GM18517 (cell line): ENCODE measurements at regions not wholly inside any gene's neighbourhood (a gene's known extent, or its start where the extent isn't known, plus 50 kb on each side); places are given as distances from the start of the nearest gene placed in this dataset.

Experiments
- ATAC-seq: cut with Tn5 transposase; IDR thresholded peaks from one replicate; pipeline ENCODE4 v1.9.1; 2021; ENCODE audit warnings: mild to moderate bottlenecking, moderate library complexity; ENCODE audit not compliant: unreplicated experiment

DNA sequence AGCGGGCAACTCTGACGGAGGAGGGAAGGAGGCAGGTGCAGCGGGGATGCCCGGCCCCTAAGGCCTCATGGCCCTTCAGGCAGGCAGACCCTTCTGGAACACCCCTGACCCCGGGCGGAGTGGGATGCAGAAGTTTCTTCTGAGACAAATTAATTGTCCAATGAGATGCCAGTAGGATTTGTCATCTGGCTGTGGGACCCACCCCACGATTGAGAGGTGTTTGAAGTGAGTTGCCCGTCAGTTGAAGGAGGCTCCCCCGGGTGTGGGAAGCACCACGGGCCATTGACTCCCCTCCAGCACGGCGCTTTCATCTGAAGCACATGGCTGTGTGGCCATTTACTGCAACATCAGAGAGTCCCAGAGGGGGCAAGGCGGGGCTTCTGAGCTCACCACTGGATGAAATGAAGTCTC lies 527.8 kb downstream of the BRD1 start:
- no peak for ATAC-seq

DNA sequence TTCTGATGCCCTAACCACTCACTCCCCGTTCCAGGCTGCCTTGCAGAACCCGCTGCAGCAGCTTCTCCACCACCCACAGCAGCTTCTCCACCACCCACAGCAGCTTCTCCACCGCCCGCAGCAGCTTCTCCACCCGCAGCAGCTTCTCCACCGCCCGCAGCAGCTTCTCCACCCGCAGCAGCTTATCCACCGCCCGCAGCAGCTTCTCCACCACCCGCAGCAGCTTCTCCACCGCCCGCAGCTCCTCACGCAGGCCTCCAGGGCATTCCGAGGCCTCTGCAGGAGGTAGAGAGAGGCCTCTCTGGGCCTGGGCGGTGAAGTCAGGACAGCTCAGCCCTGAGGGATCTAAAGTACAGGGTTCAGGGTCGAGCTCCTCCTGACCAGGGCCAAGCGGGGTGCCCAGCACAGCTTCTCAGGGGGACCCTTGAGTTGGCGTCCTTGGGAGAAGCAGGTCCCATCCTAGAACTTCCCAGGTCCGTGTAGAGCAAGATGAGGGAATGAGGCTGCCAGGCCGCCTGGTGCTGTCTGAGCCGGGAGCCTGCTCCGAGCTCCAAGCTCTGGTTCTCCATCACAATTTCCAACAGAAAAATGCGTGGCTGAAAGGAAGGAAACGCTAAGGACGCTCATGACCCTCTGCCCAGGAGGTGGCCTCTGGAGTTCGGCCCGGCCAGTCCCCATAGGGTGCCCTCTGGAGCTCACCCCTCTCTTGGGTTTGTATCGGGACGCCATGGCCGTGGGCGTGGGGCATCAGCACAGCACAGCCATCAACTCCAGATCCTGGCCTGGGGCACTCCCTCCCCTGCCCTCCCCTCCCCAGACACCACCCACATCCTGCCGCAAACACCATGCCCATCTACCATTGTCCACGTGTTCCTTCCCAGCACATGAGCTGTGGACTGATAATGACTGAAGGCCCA lies 528.6 kb downstream of the BRD1 start:
- ATAC-seq, result no peak

- no peak for ATAC-seq
Observed at GRCh38 chr22:49297871-49298721, 529.6 kb downstream of the BRD1 start.

DNA sequence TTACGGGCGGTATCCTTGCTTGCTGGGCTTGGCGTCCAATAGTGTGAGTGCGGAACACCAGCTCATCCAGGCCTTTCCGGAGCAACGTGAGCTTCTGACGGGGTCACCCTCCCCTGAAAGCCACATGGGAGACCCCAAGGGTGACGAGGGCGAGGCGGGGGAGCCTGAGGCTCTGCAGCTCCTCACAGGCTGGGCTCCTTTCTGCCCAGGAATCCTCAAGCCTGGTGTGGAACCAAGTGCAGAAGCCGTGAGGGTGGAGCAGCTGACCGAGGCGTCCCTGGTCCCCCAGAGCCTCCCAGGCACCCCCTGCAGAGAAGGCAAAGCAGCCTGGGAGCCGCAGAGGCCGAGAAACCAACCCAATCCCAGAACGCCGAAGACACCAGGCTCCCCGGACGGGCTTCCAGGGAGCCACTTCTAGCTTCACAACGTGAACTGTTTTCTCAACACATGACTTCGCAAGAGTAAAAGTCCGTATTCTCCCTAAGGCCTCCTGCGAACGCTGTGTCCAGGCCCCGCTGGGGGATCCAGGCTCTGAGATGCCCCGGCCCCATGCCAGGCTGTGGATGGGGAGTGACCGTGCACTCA lies 530.3 kb downstream of the BRD1 start:
- ATAC-seq, result no peak

DNA sequence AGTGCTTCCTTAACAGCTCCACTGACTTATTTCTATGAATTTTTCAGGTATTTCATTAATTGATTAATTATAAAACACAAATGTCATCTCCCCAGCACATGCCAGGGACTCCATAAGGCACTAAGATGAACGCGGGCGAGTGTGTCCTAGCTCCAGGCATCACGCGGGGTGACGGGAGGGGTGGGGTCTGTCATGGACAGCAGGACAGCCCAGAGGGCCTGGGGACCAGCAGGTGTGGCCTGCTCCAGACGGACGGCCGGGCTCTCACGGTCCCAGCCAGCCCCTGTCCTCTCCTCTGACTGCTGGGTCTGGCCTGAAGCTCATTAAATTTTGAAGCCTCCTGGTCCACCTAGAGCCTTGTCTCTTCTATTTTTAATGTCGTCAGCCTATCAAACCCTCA lies 531.1 kb downstream of the BRD1 start:
- no peak for ATAC-seq

DNA sequence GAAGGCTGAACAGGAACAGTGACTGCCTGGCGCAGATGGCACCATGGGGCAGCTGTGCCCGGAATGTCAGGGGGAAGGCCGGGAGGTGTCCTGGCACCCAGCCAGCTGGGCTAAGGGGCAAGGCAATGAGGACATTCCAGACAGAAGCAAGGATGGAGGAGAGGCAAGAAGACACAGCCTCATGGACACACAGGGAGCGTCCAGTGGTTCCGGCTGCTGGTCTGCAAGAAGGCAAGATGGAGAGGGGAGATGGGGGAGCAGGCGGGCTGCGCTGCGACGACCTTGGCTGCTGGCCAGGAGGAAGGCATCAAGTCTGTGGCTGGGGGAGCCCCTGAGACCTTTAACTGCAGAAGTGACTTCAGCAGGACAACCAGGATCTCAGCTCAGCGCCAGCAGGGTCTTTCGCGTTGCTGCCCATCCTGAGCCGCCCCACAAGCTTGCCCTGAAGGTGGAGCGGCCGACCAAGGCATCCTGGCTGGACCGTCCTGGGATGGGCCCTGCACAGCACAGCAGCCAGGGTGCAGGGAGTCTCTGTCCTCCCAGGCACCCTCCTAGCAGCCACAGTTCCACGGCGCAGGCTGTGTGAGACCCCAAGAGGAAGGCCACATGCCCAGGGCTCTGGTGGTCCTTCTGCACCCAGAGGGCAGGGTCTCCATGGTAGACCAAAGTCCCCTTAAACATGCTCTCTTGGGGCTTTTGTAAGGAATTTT lies 531.7 kb downstream of the BRD1 start:
- no peak for ATAC-seq

DNA sequence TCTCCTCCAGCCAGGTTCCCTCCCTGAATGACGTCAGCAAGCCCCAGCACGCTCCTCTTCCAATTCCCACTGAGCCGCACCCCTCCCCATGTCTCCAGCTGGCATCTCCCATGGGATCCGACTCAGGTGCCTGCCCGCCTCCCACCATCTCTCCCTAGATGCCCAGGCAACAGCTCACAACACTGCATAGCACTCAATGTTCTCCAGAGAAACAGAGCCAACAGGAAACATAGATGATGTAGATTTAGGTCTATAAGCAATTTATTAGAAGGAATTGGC lies 532.3 kb downstream of the BRD1 start:
- no peak for ATAC-seq

GRCh38 chr22:49294656-49295464 lies 532.8 kb downstream of the BRD1 start:
- ATAC-seq, result no peak

DNA sequence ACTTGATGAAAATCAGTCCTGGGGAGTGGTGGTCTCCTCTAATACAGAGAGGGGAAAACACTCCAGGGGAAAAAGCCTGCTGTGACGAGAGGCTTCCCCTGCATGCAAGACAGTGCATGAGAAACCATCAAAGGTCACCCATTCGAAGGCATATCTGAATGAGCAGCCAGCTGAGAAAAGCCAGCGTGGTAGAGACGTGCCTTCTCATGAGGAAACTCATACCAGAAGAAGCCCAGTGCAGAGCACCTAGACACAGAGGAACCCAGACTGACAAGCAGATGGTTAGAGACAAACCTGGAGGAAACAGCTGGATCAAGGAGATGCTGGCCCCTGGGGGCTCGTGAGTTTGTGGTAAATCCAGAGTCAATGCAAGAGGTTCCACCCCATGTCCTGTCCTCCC lies 534.8 kb downstream of the BRD1 start:
- ATAC-seq, result no peak

GRCh38 chr22:49291781-49292180 lies 535.9 kb downstream of the BRD1 start:
- ATAC-seq, result no peak

DNA sequence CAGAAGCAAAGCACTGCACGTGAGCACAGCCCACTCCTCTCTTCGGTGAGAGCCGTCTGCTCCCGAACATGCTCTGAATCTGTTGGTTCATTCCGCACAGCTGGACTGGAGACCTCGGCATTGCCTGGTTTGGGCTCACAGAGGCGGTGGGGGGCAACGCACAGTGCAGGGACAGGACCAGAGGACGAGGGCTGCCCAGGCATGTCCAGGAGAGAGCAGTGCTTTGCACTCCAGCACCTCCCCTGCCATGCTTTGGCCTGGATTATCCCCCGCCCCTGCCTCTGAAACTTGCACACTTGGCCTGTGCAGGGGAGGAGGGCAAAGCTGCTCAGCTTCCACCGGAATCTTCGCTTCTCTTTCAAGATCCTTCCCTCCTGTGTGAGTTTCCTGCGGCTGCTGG lies 536.5 kb downstream of the BRD1 start:
- ATAC-seq, result no peak

DNA sequence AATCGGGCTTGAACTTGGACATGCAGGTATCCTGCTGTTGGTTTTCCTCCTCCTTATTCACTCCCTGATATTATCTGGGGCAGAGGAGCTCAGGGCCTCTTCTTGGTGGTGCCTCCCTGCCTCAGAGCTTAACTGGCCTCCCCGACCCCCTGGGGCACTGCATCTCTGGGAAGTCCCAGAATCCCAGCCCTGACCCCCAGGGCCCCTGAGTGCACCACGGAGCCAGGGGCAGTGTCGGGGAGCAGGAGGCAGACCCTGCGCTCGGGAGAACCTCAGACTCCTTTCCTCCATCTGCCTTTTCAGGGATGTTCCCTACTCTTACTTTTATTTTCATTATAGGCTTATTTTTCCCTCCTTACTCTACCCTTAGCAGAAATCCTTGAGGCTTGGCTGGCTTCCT lies 537.0 kb downstream of the BRD1 start:
- no peak for ATAC-seq

- ATAC-seq, result no peak
Observed at GRCh38 chr22:49289822-49290679, 537.6 kb downstream of the BRD1 start.

GRCh38 chr22:49286181-49286760 lies 541.4 kb downstream of the BRD1 start:
- no peak for ATAC-seq

DNA sequence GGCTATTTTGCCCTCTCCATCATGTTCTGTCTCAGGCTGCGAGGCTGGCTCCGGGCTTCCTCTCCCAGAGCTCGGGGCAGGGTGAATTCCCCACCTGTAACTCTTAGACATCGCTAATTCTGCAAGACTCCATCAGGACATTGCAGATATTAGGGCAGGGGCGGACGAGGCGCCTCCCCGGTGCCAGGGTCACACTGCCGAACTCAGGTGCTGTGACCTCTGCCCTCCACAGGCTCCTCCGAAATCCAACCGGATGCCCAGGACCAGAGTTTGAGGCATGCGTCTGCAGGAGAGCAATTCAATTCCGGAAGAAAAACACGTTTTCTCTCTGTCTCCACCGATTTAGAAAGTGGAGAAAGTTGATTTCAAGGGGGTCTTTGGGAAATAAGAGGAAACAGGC lies 542.7 kb downstream of the BRD1 start:
- ATAC-seq, result no peak

GRCh38 chr22:49284056-49284784 lies 543.5 kb downstream of the BRD1 start:
- ATAC-seq, result no peak

DNA sequence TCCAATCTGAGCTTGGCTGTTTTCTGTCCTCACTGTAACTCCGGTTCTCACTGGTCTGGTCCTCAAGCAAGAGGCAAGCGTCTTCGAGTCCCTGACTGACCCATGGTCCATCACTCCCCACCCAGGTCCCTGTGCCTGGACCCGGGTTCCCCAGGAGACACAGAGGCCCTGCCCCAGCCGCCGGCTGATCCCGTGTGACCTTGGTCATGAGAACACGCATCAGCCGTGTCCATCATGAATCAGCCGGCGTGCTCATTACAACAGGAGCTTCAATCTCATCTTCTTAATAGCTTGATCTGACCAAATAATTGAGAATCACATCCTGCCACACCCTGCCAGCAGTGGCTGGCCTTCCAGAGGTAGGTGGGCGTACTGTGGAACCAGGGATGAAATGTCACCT lies 545.1 kb downstream of the BRD1 start:
- no peak for ATAC-seq
